Hepatic stellate cell (primary cell): ENCODE measurements at regions not wholly inside any gene's neighbourhood (a gene's known extent, or its start where the extent isn't known, plus 50 kb on each side); places are given as distances from the start of the nearest gene placed in this dataset.

Experiments used
- DNase-seq: peaks from one replicate; pipeline ENCODE4 v3.0.0; 2011; ENCODE audit warnings: low spot score

DNA sequence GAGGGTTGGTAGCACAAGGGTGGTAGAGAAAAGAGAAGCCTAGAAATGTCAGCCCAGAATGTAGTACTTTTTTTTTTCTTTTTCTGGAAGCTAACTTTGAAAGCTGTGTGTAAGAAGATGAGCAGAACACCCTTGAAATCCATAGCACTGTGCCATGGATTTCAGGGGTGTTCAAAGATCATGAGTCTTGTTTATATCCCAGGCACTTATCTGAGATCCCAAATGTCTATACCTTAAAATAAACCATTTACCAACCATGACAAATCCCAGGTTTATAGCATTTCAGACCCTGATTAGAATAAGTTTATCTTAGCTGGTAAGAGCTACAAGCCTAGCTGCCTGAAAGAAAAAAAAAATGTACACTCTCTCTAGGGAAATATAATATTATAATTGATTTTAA, 389.9 kb upstream of the ANXA10 start:
- DNase-seq, result no peak

DNA sequence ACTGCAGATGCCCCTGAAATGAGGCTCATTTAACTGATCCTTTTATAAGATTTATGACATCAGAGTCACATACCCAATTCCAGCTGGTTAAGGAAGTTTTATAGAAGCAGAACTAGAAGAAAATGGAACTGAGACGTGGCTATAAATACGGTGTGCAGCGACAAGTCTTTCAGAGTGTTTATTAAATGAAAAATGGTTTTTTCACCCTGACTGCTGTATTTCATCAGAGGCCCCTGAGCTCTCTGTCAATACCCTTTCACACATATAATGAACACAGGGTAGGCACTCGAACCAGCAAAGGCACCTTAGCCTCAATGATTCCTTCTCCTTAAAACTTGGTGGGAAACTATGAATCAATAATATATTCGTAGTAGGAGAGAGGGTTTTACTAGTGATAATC, 380.8 kb upstream of the ANXA10 start:
- no peak for DNase-seq

DNA sequence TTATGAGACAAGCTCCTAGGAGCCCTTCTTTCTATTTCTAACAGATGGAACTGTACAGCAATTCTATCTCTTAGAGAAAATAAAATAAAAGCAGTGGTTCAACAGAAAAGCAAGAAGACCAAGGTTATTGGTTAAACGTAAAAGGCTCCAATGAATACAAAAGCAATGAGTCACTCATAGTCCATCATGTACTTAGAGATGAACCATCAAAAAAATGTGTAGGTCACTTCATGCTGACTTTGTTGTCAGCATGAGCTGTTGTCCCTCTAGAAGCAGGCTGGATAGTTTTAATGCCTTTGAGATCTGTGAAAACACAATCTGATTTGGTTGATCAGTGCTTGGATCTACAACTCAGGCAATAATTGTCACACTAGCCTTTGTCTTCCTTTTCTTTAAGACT, 378.6 kb upstream of the ANXA10 start:
- DNase-seq, result no peak

DNA sequence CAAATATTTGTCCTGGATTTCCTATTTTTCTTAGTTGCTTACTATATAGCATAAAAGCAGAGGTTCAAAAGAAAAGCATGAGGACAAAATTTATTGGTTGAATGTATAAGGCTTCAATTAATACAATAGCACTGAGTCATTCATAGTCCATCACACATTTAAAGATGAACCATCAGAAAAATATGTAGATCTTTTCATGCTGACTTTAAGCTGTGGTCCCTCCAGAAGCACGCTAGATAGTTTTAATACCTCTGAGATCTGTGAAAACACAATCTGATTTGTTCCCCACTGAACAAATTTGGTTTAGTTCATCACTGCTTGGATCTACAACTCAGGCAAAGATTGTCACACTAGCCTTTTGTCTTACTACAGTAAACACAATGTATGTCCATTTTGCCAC, 377.2 kb upstream of the ANXA10 start:
- no peak for DNase-seq

DNA sequence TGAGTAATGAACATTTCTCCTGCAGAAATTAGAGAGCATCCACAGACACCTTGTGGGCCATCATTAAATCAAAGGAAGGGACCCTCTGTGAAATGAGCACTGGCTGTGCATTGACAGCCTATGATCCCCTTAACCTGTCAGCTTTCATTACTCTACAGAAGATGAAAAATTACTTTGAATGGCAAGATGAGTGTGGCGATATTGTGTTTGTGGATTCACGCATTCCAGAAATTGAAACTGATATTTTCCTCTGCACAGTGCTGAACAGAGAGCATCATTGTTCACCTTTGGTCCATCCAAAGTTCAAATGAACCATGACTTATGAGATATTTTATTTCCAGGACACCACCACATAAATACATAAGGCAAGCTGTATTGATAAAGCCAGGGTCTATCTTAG, 374.8 kb upstream of the ANXA10 start:
- no peak for DNase-seq

DNA sequence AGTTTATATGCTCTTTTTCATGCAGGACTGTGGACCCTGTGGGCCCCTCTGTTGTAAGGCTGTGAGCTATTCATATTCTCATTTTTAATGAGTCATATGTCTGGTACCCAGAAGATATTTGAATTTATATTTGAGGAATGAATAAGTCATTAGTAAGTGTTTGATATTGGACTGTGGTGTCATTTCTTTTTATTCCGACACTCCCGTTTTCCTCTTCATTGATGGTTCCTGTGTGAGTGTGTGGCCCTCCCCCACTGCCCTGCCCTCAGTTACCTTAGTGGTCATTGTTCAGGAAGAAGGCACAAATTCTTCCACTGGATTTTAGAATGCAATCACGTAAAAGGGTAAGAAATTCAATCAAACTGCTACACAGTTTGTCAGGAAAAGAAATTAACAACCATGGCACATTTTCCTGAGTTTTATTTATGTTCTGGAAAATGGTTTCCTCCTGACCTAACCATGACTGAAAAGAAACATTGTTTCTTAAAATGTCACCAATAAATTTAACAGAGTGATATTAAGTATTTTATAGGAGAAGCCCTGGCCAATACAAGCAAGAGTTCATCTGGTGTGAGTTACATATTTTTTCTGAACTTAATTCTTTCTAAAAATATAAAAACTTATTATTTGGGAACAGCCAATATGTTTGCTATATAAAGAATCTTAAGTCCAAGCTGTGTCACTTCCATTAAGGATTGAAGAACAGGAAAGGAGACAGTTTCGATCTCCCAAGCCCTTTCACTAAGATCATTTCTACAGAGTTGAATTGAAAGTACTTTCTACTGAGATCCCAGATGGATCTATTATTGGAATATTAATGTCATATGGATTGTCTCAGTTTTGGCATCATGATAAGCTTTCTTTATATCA, 370.5 kb upstream of the ANXA10 start:
- DNase-seq, result no peak

DNA sequence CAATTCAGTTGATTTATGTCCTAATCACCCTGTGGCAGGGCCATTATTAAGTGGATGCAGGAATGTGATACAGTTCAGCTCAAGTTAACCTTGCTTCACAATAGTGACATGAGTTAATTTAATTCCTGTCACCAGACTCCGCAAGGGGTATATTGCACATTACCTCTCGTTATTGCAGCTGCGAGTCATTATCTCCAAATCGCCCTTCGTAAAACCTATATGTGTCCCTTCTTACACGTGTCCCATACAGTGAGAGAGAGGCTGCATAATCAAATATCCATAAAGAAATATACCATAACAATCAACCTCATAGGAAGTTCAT, 369.9 kb upstream of the ANXA10 start:
- DNase-seq, result no peak

DNA sequence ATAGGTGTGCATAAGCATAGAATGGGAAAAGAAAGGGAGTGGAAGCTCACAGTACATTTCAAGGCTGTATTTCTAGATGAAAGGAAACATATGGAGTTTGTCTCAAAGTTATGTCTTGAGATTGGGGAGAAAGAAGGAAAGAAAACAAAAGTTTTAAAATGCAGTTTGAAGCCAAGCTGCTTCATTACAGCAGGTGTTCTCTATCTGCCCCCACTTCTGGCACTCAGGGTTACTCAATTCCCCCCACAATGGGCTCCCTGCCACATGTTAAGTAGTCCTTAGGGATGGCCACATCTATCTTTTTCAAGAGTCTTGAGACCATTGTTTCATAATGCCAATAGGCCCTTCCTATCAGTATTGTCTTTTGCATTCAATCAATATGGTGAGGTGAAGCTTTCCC, 367.4 kb upstream of the ANXA10 start:
- no peak for DNase-seq

DNA sequence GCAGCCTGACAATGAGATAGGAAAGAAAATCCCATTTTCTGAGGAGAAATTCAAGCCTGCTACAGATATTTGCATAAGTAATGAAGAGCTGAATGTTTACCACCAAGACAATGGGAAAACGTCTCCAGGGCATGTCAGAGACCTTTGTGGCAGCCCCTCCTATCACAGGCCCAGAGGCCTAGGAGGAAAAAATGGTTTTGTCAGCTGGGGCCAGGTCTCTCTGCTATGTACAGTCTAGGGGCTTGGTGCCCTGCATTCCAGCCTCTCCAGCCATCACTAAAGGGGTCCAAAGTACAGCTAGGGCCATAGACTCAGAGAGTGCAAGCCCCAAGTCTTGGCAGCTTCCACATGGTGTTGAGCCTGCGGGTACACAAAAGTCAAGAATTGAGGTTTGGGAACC, 361.6 kb upstream of the ANXA10 start:
- DNase-seq, result no peak

DNA sequence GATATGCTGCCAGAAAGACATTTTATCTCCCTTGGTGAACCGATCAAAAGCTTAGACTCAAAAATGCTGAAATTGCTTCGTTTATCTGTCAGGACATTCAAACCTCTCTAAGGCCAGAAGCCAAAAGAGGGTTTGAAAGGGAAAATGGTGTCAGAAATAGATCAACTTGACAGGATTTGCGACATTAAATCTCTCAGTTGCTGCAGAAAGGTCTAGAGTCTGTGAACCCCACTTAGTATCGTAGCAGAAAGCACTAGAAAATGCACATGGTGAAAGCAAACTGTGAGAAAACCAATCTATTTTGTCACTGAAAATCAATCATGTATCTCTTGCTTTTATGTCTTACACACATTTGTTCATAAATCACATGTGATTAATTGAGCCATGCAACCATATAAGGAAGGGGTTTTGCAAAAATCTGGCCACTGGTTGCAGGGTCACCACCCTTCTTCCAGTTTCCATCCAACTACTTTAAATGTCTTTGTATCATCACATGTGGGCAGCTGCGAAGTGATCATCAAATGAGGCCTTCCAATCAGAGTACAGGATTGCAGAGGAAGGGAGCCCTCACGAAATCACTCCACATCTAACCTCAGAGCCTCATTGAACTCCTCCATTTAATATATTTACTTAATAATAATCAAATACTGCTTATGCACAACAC, 347.2 kb upstream of the ANXA10 start:
- DNase-seq, result no peak

DNA sequence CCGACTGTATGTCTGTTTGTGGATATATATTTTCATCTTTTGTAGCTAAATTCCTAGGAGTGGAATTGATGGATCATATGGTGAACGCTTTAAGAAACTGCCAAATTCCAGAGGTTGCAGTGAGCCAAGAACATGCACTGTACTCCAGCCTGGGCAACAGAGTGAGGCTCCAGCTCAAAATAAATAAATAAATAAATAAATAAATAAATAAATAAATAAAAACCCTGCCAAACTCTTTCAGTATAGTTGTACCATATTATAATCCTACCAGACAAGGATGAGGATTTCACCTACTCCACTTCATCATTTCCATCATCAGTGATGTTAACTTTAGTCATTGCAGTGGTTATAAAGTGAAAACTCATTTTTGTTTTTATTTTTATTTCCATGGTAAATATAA, 325.1 kb upstream of the ANXA10 start:
- no peak for DNase-seq

DNA sequence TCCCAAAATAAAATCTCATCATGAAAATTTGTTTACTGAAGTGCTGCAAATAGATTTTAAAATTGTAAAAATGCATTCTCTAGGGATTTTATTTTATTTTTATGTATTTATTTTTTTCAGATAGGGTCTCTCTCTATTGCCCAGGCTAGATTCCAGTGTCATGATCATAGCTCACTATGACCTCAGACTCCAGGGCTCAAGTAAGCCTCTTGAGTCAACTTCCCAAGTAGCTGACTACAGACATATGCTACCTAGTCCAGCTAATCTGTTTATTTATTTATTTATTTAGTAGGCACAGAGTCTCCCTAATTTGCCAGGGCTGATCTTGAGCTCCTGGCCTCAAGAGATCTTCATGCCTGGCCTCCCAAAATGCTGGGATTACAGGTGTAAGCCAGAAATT, 317.7 kb upstream of the ANXA10 start:
- no peak for DNase-seq

DNA sequence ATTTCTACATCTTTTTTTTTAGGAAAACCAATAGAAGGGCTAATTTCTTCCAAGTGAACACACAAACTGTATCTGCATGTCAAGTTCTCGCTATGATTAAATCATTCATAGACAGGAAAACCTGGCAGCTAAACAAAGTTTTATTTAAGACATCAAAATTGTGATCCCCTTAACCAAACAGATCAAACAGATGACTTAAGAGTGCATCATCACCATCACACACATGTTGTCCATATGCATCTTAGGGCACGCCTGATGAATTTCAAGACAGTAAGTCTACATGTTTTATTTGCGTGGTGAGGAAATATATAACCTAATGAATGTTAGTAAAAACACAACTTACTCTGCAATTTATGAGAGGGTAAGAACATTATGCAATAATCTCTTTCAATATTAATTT, 317.0 kb upstream of the ANXA10 start:
- DNase-seq, result no peak

DNA sequence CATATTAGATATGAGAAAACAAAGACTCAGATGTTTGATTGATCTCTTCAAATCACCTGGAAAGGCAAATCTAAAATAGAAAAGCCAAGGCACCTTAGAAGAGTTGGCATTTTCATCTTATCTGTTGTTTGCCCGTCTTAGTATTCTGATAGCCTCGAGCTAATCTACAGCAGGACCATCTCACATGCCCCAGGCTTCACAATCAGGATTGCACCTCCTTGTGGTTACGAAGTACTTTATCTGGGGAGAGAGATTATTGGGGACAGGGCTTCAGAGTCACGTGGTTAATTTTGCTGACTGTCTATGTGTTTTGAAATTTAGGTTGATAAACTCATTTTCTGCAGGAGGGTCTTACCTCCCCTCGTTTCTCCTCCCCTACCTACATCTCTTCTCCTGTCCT, 313.1 kb upstream of the ANXA10 start:
- no peak for DNase-seq

DNA sequence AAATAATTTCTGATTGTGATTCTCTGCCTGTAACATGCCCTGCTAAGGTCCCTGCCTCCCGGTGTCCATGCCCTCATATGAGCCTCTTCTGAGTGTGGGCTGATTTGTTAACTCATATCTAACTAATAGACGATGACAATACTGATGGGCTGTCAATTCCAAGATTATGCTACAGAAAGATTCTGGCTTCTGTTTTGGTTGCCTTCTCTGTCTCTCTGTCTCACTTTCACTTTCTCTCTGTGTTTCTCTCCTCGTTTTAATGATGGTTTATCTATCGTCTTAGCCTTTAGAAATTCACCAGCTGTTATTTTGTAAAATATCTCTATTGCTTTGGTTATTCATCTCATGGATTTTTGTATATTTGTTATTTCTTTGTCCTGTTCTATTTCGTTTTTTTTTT, 312.5 kb upstream of the ANXA10 start:
- DNase-seq, result no peak

DNA sequence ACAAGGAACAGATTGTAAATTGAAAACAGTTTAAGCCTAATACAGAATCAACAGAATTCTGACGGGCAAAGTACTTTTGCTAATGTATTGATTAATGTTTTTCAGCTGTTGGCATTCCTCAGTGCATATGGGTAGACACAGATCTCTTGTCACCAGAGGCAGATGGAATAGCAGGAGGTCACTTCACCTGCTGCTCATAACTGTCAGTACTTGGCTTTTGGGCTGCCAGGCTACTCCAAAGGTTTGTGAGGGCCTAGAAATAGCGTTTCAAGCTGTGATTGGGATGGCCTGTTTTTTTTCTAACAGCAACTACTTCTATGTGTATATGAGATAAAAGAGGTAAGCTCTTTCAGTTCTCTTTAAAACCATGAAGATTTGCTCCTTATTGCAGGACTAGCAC, 307.5 kb upstream of the ANXA10 start:
- DNase-seq, result no peak

DNA sequence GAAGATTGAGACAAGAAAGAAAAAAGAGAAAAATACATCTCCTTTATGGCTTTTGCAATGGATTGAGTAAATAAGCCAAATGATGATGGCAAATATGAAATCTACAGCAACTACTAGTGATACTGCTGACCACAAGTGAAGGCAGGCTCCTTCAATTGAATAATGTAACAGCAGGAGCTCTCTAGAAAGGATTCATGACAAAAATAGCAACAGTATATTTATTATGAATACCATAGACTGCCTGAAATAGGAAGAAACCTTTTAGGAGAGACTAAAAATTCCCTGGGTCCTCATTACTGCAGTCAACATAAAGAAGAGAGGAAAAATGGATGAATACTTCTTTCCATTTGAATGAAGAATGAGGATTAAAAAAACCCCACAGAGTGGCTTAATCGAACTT, 306.8 kb upstream of the ANXA10 start:
- DNase-seq, result no peak

DNA sequence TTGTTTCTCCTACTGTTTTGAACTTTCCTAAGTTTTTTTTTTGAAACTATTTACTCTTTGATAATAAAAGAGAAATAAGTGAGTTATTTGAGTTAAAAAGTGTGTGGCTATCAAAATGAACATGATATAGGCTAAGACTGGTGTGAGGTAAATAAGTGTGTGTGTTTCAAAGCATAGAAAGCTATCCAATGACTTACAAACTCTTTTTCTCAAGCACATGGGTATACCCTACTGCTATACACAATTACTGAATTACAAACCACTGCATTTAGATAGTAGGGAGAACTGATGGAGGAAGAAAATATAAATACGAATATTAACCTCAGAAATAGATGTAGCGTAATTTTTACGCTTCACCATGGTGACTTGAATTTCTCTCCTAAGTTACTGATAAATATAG, 305.8 kb upstream of the ANXA10 start:
- DNase-seq, result no peak

DNA sequence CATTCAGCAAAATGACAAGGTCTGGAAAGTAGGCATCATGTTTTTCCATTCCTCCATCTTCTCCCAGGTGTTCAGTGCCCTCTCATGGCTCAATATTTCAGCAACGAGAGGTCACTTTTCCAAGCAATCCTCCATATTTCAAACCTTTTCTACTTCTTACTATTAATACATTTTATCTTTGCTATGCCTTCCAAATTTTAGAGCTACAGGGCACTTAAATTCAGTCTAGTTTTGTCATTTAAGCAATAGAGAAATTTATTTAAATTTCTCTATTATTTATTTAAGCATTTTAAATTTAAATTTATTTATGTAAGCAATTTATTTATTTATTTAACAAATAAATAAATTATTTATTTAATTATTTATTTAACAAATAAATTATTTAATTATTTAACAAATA, 305.1 kb upstream of the ANXA10 start:
- no peak for DNase-seq

DNA sequence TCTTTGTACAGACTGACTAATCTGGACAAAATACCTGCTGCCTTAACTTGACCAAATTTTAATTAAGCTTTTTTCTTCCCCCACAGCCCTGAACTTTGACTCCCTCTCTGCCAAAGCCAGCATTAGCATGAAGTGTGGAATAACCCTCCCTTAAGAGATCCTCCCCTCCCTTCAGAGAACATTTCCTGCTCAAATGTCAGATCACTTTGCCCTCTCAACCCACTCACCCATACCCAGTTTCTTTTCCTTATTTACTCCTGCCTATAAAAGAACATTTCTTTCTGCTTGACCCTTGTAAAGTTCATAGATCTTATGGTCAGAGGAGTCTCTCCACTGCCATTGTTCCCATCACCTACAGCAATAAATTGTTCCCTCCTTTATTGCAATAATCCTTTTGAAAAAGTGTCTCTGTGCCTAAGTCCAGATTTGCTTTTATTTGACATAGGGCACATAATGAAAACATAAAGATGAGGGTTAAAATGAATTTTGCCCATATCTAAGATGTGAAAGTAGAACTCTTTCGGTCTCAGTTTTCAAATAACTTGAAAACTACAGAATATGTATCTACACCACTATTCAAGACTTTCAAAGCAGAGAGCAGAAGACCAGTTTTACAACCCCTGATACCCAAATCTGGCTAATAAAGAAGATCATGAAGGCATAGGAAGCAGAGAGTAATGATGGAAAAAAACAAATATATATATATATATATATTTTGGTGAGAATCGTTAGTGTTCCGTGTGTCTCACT, 289.7 kb upstream of the ANXA10 start:
- DNase-seq, result no peak

DNA sequence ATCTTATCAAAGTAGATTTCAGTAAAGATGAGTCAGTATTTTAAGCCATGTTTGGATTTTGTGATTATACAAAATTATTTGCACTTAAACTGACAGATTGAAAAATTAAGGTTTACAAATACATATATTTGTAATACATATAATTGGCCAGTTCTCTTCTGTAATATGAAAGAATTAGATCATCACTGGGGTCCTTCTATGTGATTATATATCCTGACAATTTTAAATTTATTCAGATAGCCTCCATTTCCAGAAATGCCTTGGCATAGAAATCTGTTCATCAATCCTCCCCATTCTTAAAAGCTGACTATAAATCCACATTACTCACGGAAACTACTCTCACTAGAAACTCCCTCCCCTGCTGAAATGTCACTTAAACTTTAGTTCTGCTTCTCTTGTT, 280.4 kb upstream of the ANXA10 start:
- DNase-seq, result no peak

DNA sequence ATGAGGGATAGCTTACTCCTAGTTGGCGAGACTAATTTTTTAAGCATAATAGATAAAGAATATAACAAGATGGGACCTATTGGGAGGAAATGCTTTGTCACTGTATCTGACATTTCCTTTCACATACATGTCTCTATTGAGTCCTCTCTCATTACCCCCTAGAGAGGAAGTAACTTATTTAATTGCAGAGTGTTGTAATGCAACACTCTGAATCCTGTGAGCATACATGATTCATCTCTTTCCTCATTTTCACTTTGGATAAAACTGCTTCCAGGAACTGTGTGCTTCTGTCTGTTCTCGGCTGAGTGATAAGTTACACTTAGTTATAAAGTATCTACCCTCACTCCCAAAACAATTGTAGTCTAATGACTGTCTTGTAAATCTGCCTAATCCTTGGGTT, 266.1 kb upstream of the ANXA10 start:
- no peak for DNase-seq

DNA sequence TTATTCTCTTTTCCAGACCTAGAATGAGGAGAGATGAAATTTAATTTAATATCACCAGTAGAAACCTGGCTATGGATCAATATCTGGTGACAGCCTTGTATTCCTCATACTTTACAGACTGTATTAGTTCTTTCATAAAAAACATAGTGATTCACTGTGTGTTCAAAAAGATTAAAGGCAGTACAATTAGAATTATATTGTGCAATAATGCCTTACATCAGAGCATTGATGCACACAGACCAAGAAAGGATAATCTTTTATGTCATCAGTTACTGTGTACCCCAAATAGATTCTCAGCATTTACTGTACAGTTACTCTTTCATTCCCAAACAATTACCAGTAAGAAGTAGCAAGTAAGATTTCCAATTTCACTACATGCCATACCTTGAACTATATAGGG, 260.5 kb upstream of the ANXA10 start:
- no peak for DNase-seq
